Ovary (tissue), 3 donors: ENCODE measurements at regions not wholly inside any gene's neighbourhood (a gene's known extent, or its start where the extent isn't known, plus 50 kb on each side); places are given as distances from the start of the nearest gene placed in this dataset.

ENCODE experiments used
- CTCF ChIP-seq, 3 donors: fragments of 450-650 bp in 2 of 3; fragments of 200-600 bp in 1 of 3; IDR thresholded peaks; one replicate each; pipeline versions ENCODE4 v1.5.1 to v1.8.0; 2016 to 2022; ENCODE audit warnings: antibody characterized with exemption in 3 of 3, mild to moderate bottlenecking in 1 of 3
- EP300 ChIP-seq: sonication (generic); formaldehyde crosslinking; IDR thresholded peaks from one replicate; pipeline ENCODE4 v1.6.1; 2017; ENCODE audit warnings: antibody characterized with exemption
- POLR2A ChIP-seq: fragments of 450-650 bp; IDR thresholded peaks from one replicate; pipeline ENCODE4 v1.6.1; 2017; ENCODE audit warnings: antibody characterized with exemption, mild to moderate bottlenecking, moderate library complexity
- donor health status: DM: no; HTN: no; CAD: no.

- TF ChIP-seq POLR2A (no peak), CTCF (IDR thresholded peaks at IDR 0.05) (no peak), EP300 (no peak)
These were observed 199.7 kb upstream of the ADGRL2 start for GRCh38 chr1:81600878-81601622.
